ENCODE measurements at regions not wholly inside any gene's neighbourhood (a gene's known extent, or its start where the extent isn't known, plus 50 kb on each side); places are given as distances from the start of the nearest gene placed in this dataset.

DNA sequence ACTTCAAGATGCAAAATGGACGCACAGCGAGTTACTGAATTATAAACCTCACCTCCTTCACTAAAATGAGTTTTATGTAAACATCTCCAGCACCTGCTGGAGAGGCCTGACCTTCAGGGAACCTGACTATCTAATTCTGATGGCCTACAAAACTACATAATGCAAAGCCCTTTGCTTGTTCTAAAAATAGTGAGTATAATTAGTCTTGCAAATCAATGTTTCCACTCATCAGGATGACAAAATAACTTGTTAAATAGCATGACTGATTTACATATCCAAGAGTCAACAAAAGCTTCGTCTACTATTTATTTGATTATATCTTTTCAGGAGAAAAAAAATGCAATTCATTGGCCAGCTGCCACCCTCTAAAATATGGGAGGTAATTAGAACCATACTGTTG is 326.3 kb upstream of the MC4R start:
- TF ChIP-seq, protein P1, sequence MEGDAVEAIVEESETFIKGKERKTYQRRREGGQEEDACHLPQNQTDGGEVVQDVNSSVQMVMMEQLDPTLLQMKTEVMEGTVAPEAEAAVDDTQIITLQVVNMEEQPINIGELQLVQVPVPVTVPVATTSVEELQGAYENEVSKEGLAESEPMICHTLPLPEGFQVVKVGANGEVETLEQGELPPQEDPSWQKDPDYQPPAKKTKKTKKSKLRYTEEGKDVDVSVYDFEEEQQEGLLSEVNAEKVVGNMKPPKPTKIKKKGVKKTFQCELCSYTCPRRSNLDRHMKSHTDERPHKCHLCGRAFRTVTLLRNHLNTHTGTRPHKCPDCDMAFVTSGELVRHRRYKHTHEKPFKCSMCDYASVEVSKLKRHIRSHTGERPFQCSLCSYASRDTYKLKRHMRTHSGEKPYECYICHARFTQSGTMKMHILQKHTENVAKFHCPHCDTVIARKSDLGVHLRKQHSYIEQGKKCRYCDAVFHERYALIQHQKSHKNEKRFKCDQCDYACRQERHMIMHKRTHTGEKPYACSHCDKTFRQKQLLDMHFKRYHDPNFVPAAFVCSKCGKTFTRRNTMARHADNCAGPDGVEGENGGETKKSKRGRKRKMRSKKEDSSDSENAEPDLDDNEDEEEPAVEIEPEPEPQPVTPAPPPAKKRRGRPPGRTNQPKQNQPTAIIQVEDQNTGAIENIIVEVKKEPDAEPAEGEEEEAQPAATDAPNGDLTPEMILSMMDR (conservative IDR thresholded peaks at IDR 0.05 in 1 of 2, IDR thresholded peaks at IDR 0.05 in 1 of 2; ENCODE audit: low read depth in 1 of 2, low read length in 2 of 2) = no peak
- TF ChIP-seq EZH2 (IDR thresholded peaks at IDR 0.05; ENCODE audit: low read length, missing control alignments) = no peak

Measured in fibroblast of lung (primary cell).